HG03175 (cell line): ENCODE measurements at regions not wholly inside any gene's neighbourhood (a gene's known extent, or its start where the extent isn't known, plus 50 kb on each side); places are given as distances from the start of the nearest gene placed in this dataset.
"Not testable (repeated sequence)": the region's sequence is repeated elsewhere in the genome, so short reads cannot be mapped to it uniquely, and the experiment has no call there.

Experiments used
- ATAC-seq: cut with Tn5 transposase; IDR thresholded peaks from one replicate; pipeline ENCODE4 v1.9.1; 2021; ENCODE audit warnings: mild to moderate bottlenecking, moderate library complexity; ENCODE audit not compliant: unreplicated experiment

GRCh38 chr9:12351293-12352044 lies 341.7 kb upstream of the TYRP1 start:
- ATAC-seq, result no peak

- no peak for ATAC-seq
Measured at GRCh38 chr9:12352045-12352315, 341.2 kb upstream of the TYRP1 start.

GRCh38 chr9:12363439-12363838 lies 329.7 kb upstream of the TYRP1 start:
- no peak for ATAC-seq

- ATAC-seq, result no peak
Measured at GRCh38 chr9:12368569-12368968, 324.6 kb upstream of the TYRP1 start.

GRCh38 chr9:12391839-12392509 lies 301.2 kb upstream of the TYRP1 start:
- ATAC-seq, result no peak

- no peak for ATAC-seq
Measured at GRCh38 chr9:12394105-12394504, 299.1 kb upstream of the TYRP1 start.

GRCh38 chr9:12403721-12404120 lies 289.5 kb upstream of the TYRP1 start:
- no peak for ATAC-seq

- no peak for ATAC-seq
Measured at GRCh38 chr9:12413986-12414385, 279.2 kb upstream of the TYRP1 start.

- no peak for ATAC-seq
Measured at GRCh38 chr9:12414514-12414913, 278.7 kb upstream of the TYRP1 start.

- no peak for ATAC-seq
Measured at GRCh38 chr9:12415361-12415760, 277.8 kb upstream of the TYRP1 start.

GRCh38 chr9:12416716-12417115 lies 276.5 kb upstream of the TYRP1 start:
- no peak for ATAC-seq

GRCh38 chr9:12424243-12424642 lies 268.9 kb upstream of the TYRP1 start:
- no peak for ATAC-seq

- no peak for ATAC-seq
Measured at GRCh38 chr9:12425878-12426864, 267.0 kb upstream of the TYRP1 start.

GRCh38 chr9:12439267-12439666 lies 253.9 kb upstream of the TYRP1 start:
- ATAC-seq, result no peak

GRCh38 chr9:12441080-12441479 lies 252.1 kb upstream of the TYRP1 start:
- ATAC-seq, result not testable (repeated sequence)

GRCh38 chr9:12441506-12441905 lies 251.7 kb upstream of the TYRP1 start:
- no peak for ATAC-seq

- no peak for ATAC-seq
Measured at GRCh38 chr9:12448246-12448645, 244.9 kb upstream of the TYRP1 start.

GRCh38 chr9:12457237-12457636 lies 235.9 kb upstream of the TYRP1 start:
- ATAC-seq, result no peak

GRCh38 chr9:12461763-12462460 lies 231.3 kb upstream of the TYRP1 start:
- ATAC-seq, result no peak

- no peak for ATAC-seq
Measured at GRCh38 chr9:12462861-12463260, 230.3 kb upstream of the TYRP1 start.

GRCh38 chr9:12463641-12464040 lies 229.5 kb upstream of the TYRP1 start:
- no peak for ATAC-seq
